Jurkat, Clone E6-1 (cell line): ENCODE measurements at regions not wholly inside any gene's neighbourhood (a gene's known extent, or its start where the extent isn't known, plus 50 kb on each side); places are given as distances from the start of the nearest gene placed in this dataset.

Source experiments
- DNase-seq: peaks from one replicate; pipeline ENCODE4 v3.0.0-alpha.2; 2011; ENCODE audit warnings: low read depth, low spot score
- H3K4me3 ChIP-seq: 2 replicates; pipeline ENCODE4 v1.5.1; 2011; ENCODE audit warnings: mild to moderate bottlenecking, low read length, control low read depth, moderate library complexity

GRCh38 chr14:51392416-51392815 lies 152.4 kb downstream of the TMX1 start:
- no peak for DNase-seq
- no peak overlapping the region for H3K4me3 ChIP-seq

DNA sequence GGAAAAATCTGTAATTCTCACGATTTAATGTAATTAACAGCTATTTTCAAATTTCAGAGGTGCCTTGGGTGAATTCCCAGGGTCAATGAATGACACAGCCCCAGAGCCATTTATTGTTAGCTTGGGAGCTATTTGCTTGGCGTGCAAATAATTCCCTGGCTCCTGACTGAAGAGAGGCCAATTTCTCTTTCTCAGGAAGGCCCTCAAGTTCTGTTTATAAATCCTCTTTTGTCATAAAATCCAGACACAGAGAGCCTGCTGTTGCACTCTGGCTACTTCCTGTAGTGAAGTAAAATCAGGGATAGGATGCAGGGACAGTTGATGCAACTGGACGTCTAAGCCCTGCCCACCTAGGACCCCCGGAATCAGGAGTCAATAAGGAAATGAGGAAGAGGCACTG lies 154.3 kb downstream of the TMX1 start:
- no peak for DNase-seq
- no peak overlapping the region for H3K4me3 ChIP-seq

GRCh38 chr14:51394804-51395203 lies 154.8 kb downstream of the TMX1 start:
- no peak for DNase-seq
- no peak overlapping the region for H3K4me3 ChIP-seq

DNA sequence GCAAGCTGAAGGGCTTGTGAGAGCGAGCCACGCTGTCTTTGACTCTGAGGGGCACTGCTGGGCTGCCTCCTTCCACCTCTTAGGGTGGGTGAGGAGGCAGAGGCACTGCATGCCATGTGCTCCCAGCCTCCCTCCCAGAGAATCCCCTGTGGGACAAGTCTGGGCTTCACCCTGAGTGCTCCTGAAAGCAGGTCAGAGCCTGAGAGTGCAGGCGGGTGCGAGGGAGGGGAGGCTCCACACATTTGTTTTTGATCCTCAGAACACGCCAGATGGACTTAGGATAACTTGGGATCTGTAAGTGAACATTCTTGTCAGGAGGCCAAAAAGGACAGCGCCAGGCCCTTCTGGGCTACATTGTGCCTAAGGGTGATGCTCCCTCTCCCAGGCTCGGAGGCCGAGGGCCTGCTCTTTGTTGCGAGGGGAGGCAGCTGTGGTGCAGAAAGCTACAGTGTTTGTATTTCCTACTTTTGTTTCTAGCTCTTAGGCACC lies 155.4 kb downstream of the TMX1 start:
- DNase-seq = no peak

DNA sequence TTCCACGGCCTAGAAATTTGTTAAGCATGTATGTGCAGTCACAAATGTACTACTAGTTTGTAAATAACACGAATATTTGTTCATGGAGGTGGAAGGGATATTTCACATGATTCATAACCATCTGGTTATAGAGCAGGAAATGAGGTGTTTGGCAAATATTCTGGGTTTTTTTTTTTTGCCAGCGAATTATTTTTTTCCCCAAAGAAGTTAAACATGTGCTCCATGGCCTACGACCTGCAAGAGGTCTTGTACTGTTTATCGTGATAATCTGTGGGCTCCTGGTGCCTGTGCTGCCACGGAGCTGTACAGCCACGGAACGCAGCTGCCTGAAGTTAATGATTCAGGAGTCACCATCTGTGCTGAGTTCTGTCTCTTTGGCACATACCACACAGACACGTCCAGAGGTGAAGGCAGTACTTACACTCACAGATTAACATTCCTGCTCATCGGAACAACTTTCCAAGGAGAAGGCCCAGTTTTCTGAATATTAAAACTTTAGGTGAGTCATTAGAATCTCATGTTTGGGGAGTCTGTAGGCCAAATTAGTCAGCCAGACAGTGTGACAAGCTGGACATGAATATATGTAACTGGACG lies 156.3 kb downstream of the TMX1 start:
- no peak overlapping the region for H3K4me3 ChIP-seq
- no peak for DNase-seq

More for the DNA sequence above, 155.4 kb downstream of the TMX1 start:
- no peak overlapping the region for H3K4me3 ChIP-seq

DNA sequence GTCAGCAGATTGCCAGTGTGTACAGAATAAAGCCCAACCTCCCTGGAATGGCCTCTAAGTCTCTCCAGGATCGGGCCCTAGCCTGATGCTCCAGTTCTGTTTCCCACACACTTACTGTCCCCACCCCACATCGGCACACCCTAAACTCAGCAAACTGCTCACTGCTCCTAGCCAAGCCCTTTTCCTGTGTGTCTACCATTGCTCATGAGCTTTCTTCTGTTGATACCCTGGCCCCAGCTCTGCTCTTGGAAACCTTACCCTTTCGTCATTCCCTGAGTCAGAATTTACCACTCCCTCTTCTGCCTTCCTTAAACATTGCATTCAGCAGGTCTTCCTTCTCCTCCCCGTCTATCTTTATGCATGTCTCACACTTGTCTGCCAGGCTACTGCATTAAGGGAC lies 158.9 kb downstream of the TMX1 start:
- DNase-seq = no peak
- H3K4me3 ChIP-seq = no peak overlapping the region

GRCh38 chr14:51400139-51400538 lies 160.1 kb downstream of the TMX1 start:
- DNase-seq = no peak
- no peak overlapping the region for H3K4me3 ChIP-seq

DNA sequence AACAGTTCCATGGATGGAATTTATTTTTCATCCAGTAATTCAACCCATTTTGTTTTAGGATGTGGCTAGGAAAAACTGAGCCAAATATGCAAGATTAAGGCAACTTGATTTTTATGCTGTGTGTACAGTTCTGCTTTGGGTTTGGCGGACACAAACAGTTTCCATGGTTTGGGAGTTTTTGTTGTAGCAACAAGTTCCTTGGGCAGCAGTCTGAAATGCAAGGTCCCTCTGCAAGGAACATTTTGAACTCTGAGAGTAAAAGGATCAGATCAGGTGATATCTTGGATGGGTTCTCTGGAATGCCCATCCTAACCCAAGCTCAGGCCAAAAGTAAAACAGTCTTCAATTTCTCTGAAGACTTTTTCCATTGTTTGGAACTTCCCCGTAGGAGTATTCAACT lies 161.2 kb downstream of the TMX1 start:
- no peak overlapping the region for H3K4me3 ChIP-seq
- DNase-seq = no peak

GRCh38 chr14:51401756-51402155 lies 161.7 kb downstream of the TMX1 start:
- DNase-seq = no peak
- H3K4me3 ChIP-seq = no peak overlapping the region

GRCh38 chr14:51410897-51411296 lies 170.8 kb downstream of the TMX1 start:
- H3K4me3 ChIP-seq = no peak overlapping the region

DNA sequence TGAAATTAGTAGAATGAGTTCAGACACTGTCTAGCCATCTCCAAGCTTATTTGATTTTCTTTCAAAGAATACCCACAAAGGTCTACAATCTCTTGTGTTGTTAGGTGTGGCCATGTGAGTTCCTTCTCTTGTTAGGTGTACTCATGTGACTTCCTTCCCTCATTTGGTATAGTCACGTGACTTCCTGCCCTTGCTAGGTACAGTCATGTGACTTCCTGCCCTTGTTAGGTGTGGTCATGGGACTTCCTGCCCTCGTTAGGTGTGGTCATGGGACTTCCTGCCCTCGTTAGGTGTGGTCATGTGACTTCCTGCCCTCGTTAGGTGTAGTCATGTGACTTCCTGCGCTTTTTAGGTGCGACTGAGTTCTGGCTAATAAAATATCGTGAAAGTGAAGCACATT lies 179.6 kb downstream of the TMX1 start:
- H3K4me3 ChIP-seq = no peak overlapping the region
- DNase-seq = peak; percentile 86

More at GRCh38 chr14:51410897-51411296, 170.8 kb downstream of the TMX1 start:
- no peak for DNase-seq

DNA sequence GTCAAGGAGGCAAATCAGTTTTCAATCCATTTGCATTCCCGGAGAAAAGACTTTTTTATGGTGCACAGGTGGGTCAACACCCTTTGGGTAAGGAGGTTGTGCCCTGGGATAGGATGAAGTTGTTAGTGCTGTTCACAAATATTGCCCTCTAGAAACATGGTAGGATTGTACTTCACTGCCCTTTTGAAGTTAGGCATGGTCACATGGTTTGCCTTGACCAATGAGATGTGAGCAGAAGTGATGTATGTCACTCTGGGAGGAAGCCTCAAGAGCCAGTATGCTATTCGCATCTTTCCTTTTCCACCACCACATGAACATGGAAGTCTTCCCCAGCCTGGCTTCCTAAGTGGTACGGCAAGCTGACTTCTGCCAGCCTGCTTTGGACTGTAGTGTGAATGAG lies 182.7 kb downstream of the TMX1 start:
- no peak for DNase-seq
- no peak overlapping the region for H3K4me3 ChIP-seq

DNA sequence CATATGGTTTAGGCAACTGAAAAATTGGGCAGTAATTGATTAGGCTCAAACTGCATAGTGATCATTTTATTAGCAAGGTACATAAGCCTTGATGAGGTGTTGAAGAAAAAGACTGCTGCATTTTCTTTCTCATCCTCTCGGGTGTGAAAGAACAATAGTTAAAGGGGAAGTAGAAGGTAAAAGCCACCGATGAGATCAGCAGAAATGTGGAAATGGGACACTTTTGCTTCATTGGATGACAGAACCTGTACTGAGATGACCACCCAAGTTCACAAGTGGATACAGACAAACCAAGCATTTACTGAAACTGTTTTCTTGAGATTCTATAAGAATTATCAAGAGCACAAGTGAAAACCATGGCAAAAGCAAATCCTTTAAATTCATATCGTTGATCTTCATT lies 184.0 kb downstream of the TMX1 start:
- no peak for DNase-seq

GRCh38 chr14:51424561-51425251 lies 184.7 kb downstream of the TMX1 start:
- no peak for DNase-seq
- H3K4me3 ChIP-seq = no peak overlapping the region

More for the DNA sequence above, 184.0 kb downstream of the TMX1 start:
- H3K4me3 ChIP-seq = no peak overlapping the region

DNA sequence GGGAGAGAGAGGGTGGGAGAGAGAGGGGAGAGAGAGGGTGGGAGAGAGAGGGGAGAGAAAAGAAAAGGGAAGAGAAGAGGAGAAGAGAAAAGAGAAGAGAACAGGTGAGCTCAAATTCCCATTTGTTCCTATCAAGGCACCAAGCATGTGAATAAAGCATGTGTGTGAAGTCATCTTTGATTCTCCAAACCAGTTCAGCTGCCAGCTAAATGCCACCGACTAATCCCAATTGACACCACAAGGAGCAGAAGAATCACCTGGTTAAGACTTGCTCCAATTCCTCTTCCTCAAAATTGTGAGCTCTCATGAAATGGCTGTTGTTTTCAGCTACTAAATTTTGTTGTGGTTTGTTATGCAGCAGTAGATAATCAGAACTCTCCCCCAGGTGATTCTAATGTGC lies 188.9 kb downstream of the TMX1 start:
- no peak overlapping the region for H3K4me3 ChIP-seq
- DNase-seq = no peak

GRCh38 chr14:51430079-51430478 lies 190.0 kb downstream of the TMX1 start:
- no peak for DNase-seq
- no peak overlapping the region for H3K4me3 ChIP-seq

GRCh38 chr14:51430633-51431032 lies 190.6 kb downstream of the TMX1 start:
- H3K4me3 ChIP-seq = no peak overlapping the region
- no peak for DNase-seq

- no peak overlapping the region for H3K4me3 ChIP-seq
- DNase-seq = no peak
These were observed 191.1 kb downstream of the TMX1 start for GRCh38 chr14:51431033-51431709.

- DNase-seq = no peak
- no peak overlapping the region for H3K4me3 ChIP-seq
These were observed 191.7 kb downstream of the TMX1 start for GRCh38 chr14:51431741-51432140.

GRCh38 chr14:51432302-51432948 lies 192.4 kb downstream of the TMX1 start:
- DNase-seq = no peak
- no peak overlapping the region for H3K4me3 ChIP-seq
